ENCODE measurements at regions not wholly inside any gene's neighbourhood (a gene's known extent, or its start where the extent isn't known, plus 50 kb on each side); places are given as distances from the start of the nearest gene placed in this dataset.

- H2AFZ ChIP-seq (ENCODE audit: low read depth, low read length), result no peak overlapping the region
- no peaks in the 10 kb centered on the region for H3K79me2 ChIP-seq (ENCODE audit: low read length)
- H3K9me3 ChIP-seq (ENCODE audit: insufficient read depth, low read length), result no peaks in the 10 kb centered on the region
- H3K4me3 ChIP-seq (ENCODE audit: low read length), result no peak overlapping the region
- TF ChIP-seq EZH2phosphoT487 (IDR thresholded peaks at IDR 0.05; ENCODE audit: low read depth) (no peak), CTCF (IDR thresholded peaks at IDR 0.05; ENCODE audit: low read depth, low read length) (no peak)
- H3K27me3 ChIP-seq (ENCODE audit: low read depth, low read length), result 0 out of 2 replicates have a peak, but pooled peaks cover 3% of the 10 kb centered on the region
- no peak overlapping the region for H3K4me2 ChIP-seq (ENCODE audit: low read length)
- no peak overlapping the region for H3K9ac ChIP-seq (ENCODE audit: low read length)
- H3K27ac ChIP-seq (ENCODE audit: low read length), result no peak overlapping the region
- H3K4me1 ChIP-seq (ENCODE audit: low read length), result peaks cover 8% of the 10 kb centered on the region
- H4K20me1 ChIP-seq (ENCODE audit: insufficient read depth, low read length), result no peaks in the 10 kb centered on the region
- H3K36me3 ChIP-seq (replicated peaks; ENCODE audit: low read depth, low read length), result no peaks in the 10 kb centered on the region
Observed at GRCh38 chr1:213531369-213532310, 456.1 kb upstream of the PROX1 start.

GRCh38 chr1:213533125-213533524 is 454.6 kb upstream of the PROX1 start:
- no peak overlapping the region for H3K4me3 ChIP-seq (ENCODE audit: low read length)

GRCh38 chr1:213535679-213536078 is 452.1 kb upstream of the PROX1 start:
- H3K27me3 ChIP-seq (ENCODE audit: low read depth, low read length), result peaks cover 11% of the 10 kb centered on the region
- no peak overlapping the region for H3K4me2 ChIP-seq (ENCODE audit: low read length)
- no peak overlapping the region for H3K27ac ChIP-seq (ENCODE audit: low read length)
- H3K9me3 ChIP-seq (ENCODE audit: insufficient read depth, low read length), result no peaks in the 10 kb centered on the region
- no peaks in the 10 kb centered on the region for H3K79me2 ChIP-seq (ENCODE audit: low read length)
- no peak for TF ChIP-seq CTCF (IDR thresholded peaks at IDR 0.05; ENCODE audit: low read depth, low read length)
- TF ChIP-seq EZH2phosphoT487 (IDR thresholded peaks at IDR 0.05; ENCODE audit: low read depth), result no peak
- H3K4me3 ChIP-seq (ENCODE audit: low read length), result no peak overlapping the region
- H4K20me1 ChIP-seq (ENCODE audit: insufficient read depth, low read length), result no peaks in the 10 kb centered on the region
- H3K9ac ChIP-seq (ENCODE audit: low read length), result no peak overlapping the region
- no peak overlapping the region for H2AFZ ChIP-seq (ENCODE audit: low read depth, low read length)
- peaks cover 8% of the 10 kb centered on the region for H3K4me1 ChIP-seq (ENCODE audit: low read length)
- H3K36me3 ChIP-seq (replicated peaks; ENCODE audit: low read depth, low read length), result no peaks in the 10 kb centered on the region

More at GRCh38 chr1:213533125-213533524, 454.6 kb upstream of the PROX1 start:
- Histone ChIP-seq H3K36me3 (replicated peaks; ENCODE audit: low read depth, low read length) (no peaks in the 10 kb centered on the region), H3K9me3 (ENCODE audit: insufficient read depth, low read length) (no peaks in the 10 kb centered on the region), H3K27ac (ENCODE audit: low read length) (no peak overlapping the region), H3K79me2 (ENCODE audit: low read length) (no peaks in the 10 kb centered on the region), H2AFZ (ENCODE audit: low read depth, low read length) (no peak overlapping the region), H3K9ac (ENCODE audit: low read length) (no peak overlapping the region), H4K20me1 (ENCODE audit: insufficient read depth, low read length) (no peaks in the 10 kb centered on the region), H3K4me2 (ENCODE audit: low read length) (no peak overlapping the region), H3K4me1 (ENCODE audit: low read length) (peaks cover 8% of the 10 kb centered on the region), H3K27me3 (ENCODE audit: low read depth, low read length) (no peaks in the 10 kb centered on the region)
- TF ChIP-seq CTCF (IDR thresholded peaks at IDR 0.05; ENCODE audit: low read depth, low read length), result no peak
- no peak for TF ChIP-seq EZH2phosphoT487 (IDR thresholded peaks at IDR 0.05; ENCODE audit: low read depth)

- Histone ChIP-seq H3K4me2 (ENCODE audit: low read length) (no peak overlapping the region), H3K9me3 (ENCODE audit: insufficient read depth, low read length) (no peaks in the 10 kb centered on the region), H3K9ac (ENCODE audit: low read length) (no peak overlapping the region), H3K4me1 (ENCODE audit: low read length) (peaks cover 4% of the 10 kb centered on the region), H2AFZ (ENCODE audit: low read depth, low read length) (no peak overlapping the region), H3K36me3 (replicated peaks; ENCODE audit: low read depth, low read length) (no peaks in the 10 kb centered on the region), H3K27me3 (ENCODE audit: low read depth, low read length) (peaks cover 33% of the 10 kb centered on the region), H4K20me1 (ENCODE audit: insufficient read depth, low read length) (no peaks in the 10 kb centered on the region), H3K27ac (ENCODE audit: low read length) (no peak overlapping the region), H3K79me2 (ENCODE audit: low read length) (no peaks in the 10 kb centered on the region), H3K4me3 (ENCODE audit: low read length) (no peak overlapping the region)
- TF ChIP-seq CTCF (IDR thresholded peaks at IDR 0.05; ENCODE audit: low read depth, low read length), result no peak
Observed at GRCh38 chr1:213538251-213538650, 449.5 kb upstream of the PROX1 start.
